Panc1 (cell line): ENCODE measurements at regions not wholly inside any gene's neighbourhood (a gene's known extent, or its start where the extent isn't known, plus 50 kb on each side); places are given as distances from the start of the nearest gene placed in this dataset.

Experiments used
- ATAC-seq: fragments of 200-7000 bp; cut with Tn5 transposase; 2 replicates; pipeline ENCODE4 v1.9.1; 2020; ENCODE audit warnings: mild to moderate bottlenecking, moderate library complexity
- BruUV-seq: library from RNA; stranded (reverse); fragments of 400-500 nt; replicated peaks from 2 replicates; lab custom pipeline; 2021; lab: Mats Ljungman, UMichigan
- CTCF ChIA-PET: fragments of 300-600 bp; sonication (Branson Sonifier 250); formaldehyde crosslinking; loops from one replicate; lab custom pipeline; 2022; ENCODE audit warnings: antibody characterized with exemption; lab: Charles Lee
- POLR2A ChIA-PET: fragments of 300-600 bp; sonication (Branson Sonifier 250); formaldehyde crosslinking; loops from one replicate; lab custom pipeline; 2022; ENCODE audit warnings: antibody characterized with exemption; lab: Charles Lee
- DNase-seq: peaks from one replicate; pipeline ENCODE4 v3.0.0-alpha.2; 2010; ENCODE audit warnings: low read depth, low spot score
- H3K27ac ChIP-seq: 2 replicates; pipeline ENCODE4 v1.5.1; 2011; ENCODE audit warnings: mild to moderate bottlenecking, low read length, inconsistent platforms
- H3K27me3 ChIP-seq: fragments of 200-500 bp; sonication (Bioruptor generic); 2 replicates; pipeline ENCODE4 v1.6.0; 2014; ENCODE audit warnings: low read length, inconsistent platforms; ENCODE audit not compliant: control insufficient read depth, insufficient read depth
- H3K36me3 ChIP-seq: fragments of 200-500 bp; sonication (Bioruptor generic); 2 replicates; pipeline ENCODE4 v1.5.1; 2014; ENCODE audit warnings: inconsistent platforms, mild to moderate bottlenecking, low read length, moderate library complexity; ENCODE audit not compliant: control insufficient read depth, insufficient read depth
- H3K4me1 ChIP-seq: 2 replicates; pipeline ENCODE4 v1.5.1; 2011; ENCODE audit warnings: inconsistent platforms, mild to moderate bottlenecking, low read length, moderate library complexity; ENCODE audit not compliant: control insufficient read depth, insufficient read depth
- H3K4me3 ChIP-seq, 2 experiments: 2 replicates each; pipeline ENCODE4 v1.5.1; 2011 to 2012; ENCODE audit warnings: low read depth in 2 of 2, low read length in 2 of 2, mild to moderate bottlenecking in 2 of 2, inconsistent platforms in 1 of 2, moderate library complexity in 1 of 2
- H3K9me3 ChIP-seq: fragments of 200-500 bp; sonication (Bioruptor generic); 2 replicates; pipeline ENCODE4 v1.5.1; 2014; ENCODE audit warnings: low read depth, mild to moderate bottlenecking, inconsistent platforms, low read length, moderate library complexity; ENCODE audit not compliant: control insufficient read depth, insufficient read depth
- POLR2AphosphoS5 ChIP-seq: IDR thresholded peaks from 2 replicates; pipeline ENCODE4 v1.6.1; 2012; ENCODE audit warnings: mild to moderate bottlenecking, low read depth, low read length, moderate library complexity
- SIN3A ChIP-seq: IDR thresholded peaks from 2 replicates; pipeline ENCODE4 v1.6.1; 2012; ENCODE audit warnings: low read depth, mild to moderate bottlenecking, low read length, moderate library complexity, borderline replicate concordance; ENCODE audit not compliant: insufficient read depth
- TCF7L2 ChIP-seq: IDR thresholded peaks from 2 replicates; pipeline ENCODE4 v1.6.1; 2011; ENCODE audit warnings: mild to moderate bottlenecking, low read depth, low read length, inconsistent platforms
- in situ Hi-C: cut with HindIII; loops from 2 replicates; pipeline ENCODE4 v1.10.0; 2016; ENCODE audit warnings: low sequenced_read_pairs, low pct_unique_long_range_greater_than_20kb
- intact Hi-C: fragments of 100-400 bp; cut with micrococcal nuclease; formaldehyde crosslinking; loops from one replicate; pipeline ENCODE4 v1.10.0; 2022; ENCODE audit not compliant: unreplicated experiment
- TF ChIP-seq, protein P1 (sequence below), 2 experiments: IDR thresholded peaks; 2 replicates each; pipeline ENCODE4 v1.6.1; 2011 to 2012; ENCODE audit warnings: low read depth in 2 of 2, control low read depth in 1 of 2, low read length in 1 of 2, mild to moderate bottlenecking in 1 of 2, moderate library complexity in 1 of 2; ENCODE audit not compliant: insufficient read depth in 1 of 2
- TF ChIP-seq, protein P2 (sequence below): fragments of 450-650 bp; IDR thresholded peaks from 2 replicates; pipeline ENCODE4 v1.5.1; 2017; ENCODE audit warnings: mild to moderate bottlenecking

DNA sequence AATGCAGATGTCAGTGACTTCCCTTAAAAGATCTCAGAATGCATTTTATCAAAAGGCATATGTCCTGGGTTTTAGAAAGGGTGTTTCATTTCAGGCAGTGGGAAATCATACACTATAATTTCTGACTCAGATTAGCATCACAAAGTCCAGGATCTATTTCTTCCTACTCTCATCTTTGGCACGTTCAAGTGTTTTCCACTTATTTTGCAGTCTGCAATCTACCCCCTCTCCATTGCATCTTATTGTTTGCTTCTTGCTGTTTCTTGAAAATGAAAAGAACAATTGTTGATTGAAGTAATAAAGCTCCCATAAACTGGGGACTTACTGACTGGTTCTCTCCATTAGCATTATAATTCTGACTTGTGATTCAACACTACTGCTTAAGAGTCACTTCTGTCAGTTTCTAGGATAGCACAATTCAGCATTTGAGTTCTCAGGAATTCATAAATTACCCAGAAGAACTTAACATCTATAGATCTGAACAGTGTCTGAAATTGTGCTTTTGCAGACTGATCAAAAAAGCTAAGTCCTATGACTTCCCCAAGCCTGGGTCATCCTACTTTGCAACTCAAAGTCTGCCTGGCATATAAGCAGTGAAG lies 332.9 kb downstream of the RASEF start:
- TF ChIP-seq, protein P1, sequence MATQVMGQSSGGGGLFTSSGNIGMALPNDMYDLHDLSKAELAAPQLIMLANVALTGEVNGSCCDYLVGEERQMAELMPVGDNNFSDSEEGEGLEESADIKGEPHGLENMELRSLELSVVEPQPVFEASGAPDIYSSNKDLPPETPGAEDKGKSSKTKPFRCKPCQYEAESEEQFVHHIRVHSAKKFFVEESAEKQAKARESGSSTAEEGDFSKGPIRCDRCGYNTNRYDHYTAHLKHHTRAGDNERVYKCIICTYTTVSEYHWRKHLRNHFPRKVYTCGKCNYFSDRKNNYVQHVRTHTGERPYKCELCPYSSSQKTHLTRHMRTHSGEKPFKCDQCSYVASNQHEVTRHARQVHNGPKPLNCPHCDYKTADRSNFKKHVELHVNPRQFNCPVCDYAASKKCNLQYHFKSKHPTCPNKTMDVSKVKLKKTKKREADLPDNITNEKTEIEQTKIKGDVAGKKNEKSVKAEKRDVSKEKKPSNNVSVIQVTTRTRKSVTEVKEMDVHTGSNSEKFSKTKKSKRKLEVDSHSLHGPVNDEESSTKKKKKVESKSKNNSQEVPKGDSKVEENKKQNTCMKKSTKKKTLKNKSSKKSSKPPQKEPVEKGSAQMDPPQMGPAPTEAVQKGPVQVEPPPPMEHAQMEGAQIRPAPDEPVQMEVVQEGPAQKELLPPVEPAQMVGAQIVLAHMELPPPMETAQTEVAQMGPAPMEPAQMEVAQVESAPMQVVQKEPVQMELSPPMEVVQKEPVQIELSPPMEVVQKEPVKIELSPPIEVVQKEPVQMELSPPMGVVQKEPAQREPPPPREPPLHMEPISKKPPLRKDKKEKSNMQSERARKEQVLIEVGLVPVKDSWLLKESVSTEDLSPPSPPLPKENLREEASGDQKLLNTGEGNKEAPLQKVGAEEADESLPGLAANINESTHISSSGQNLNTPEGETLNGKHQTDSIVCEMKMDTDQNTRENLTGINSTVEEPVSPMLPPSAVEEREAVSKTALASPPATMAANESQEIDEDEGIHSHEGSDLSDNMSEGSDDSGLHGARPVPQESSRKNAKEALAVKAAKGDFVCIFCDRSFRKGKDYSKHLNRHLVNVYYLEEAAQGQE (IDR thresholded peaks at IDR 0.05; ENCODE audit: insufficient read depth in 1 of 2, low read depth in 2 of 2, low read length in 1 of 2) = no peak
- TF ChIP-seq, protein P2, sequence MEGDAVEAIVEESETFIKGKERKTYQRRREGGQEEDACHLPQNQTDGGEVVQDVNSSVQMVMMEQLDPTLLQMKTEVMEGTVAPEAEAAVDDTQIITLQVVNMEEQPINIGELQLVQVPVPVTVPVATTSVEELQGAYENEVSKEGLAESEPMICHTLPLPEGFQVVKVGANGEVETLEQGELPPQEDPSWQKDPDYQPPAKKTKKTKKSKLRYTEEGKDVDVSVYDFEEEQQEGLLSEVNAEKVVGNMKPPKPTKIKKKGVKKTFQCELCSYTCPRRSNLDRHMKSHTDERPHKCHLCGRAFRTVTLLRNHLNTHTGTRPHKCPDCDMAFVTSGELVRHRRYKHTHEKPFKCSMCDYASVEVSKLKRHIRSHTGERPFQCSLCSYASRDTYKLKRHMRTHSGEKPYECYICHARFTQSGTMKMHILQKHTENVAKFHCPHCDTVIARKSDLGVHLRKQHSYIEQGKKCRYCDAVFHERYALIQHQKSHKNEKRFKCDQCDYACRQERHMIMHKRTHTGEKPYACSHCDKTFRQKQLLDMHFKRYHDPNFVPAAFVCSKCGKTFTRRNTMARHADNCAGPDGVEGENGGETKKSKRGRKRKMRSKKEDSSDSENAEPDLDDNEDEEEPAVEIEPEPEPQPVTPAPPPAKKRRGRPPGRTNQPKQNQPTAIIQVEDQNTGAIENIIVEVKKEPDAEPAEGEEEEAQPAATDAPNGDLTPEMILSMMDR = no peak
- TF ChIP-seq SIN3A = no peak
- no peak for TF ChIP-seq POLR2AphosphoS5
- no peak for TF ChIP-seq TCF7L2
- POLR2A ChIA-PET = interaction anchor here (0.6 kb wide), 1 partner anchor 279 kb away, joined by 5 read pairs; no protein-coding TSS in a partner anchor

DNA sequence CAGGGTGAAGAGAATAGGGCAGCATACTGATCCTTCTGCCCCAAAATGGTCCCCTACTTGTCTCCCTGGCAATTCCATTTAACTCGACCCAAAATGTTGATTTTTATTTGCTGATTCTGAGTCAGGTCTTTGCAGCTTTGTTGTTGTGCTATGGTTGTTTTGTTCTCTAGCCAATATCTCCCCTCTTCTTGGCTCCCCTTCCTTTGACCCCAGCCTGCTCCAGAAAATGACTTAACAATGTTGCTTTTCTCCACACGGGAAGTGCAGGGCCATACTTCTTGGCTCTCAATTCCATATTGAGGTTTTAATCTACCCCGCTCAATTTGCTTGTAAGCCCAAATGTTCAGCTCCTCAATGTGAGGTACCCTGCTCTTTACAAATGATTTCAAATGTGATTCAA lies 330.0 kb downstream of the RASEF start:
- DNase-seq (no peak), ATAC-seq (no peak)
- H3K27ac ChIP-seq = no peak overlapping the region
- POLR2A ChIA-PET = no interaction called here
- no peaks in the 10 kb centered on the region for H3K9me3 ChIP-seq
- no peaks in the 10 kb centered on the region for H3K27me3 ChIP-seq
- CTCF ChIA-PET = no interaction called here
- BruUV-seq = no TSS peak
- H3K4me3 ChIP-seq = no peak overlapping the region
- TF ChIP-seq TCF7L2 (no peak), SIN3A (no peak), POLR2AphosphoS5 (no peak)
- TF ChIP-seq, protein P1 (IDR thresholded peaks at IDR 0.05; ENCODE audit: insufficient read depth in 1 of 2, low read depth in 2 of 2, low read length in 1 of 2) = no peak
- intact Hi-C loops (no loop called here), in situ Hi-C loops (no loop called here)
- H3K36me3 ChIP-seq = no peaks in the 10 kb centered on the region
- H3K4me1 ChIP-seq = no peaks in the 10 kb centered on the region

More for the DNA sequence above, 332.9 kb downstream of the RASEF start:
- intact Hi-C loops (no loop called here), in situ Hi-C loops (no loop called here)
- ATAC-seq = no peak
- Histone ChIP-seq H3K27me3 (no peaks in the 10 kb centered on the region), H3K4me3 (no peak overlapping the region), H3K9me3 (no peaks in the 10 kb centered on the region), H3K36me3 (no peaks in the 10 kb centered on the region), H3K4me1 (no peaks in the 10 kb centered on the region), H3K27ac (no peak overlapping the region)
- CTCF ChIA-PET = no interaction called here
- no peak for DNase-seq
- no TSS peak for BruUV-seq
